GM12878 (cell line): ENCODE measurements at regions not wholly inside any gene's neighbourhood (a gene's known extent, or its start where the extent isn't known, plus 50 kb on each side); places are given as distances from the start of the nearest gene placed in this dataset.

Experiments used
- ATAC-seq: fragments of 200-7000 bp; cut with Tn5 transposase; 3 replicates; pipeline ENCODE4 v1.9.1; 2020; ENCODE audit warnings: mild to moderate bottlenecking, moderate library complexity
- BruUV-seq: library from RNA; stranded (reverse); fragments of 400-500 nt; replicated peaks from 2 replicates; lab custom pipeline; 2021; lab: Mats Ljungman, UMichigan
- CTCF ChIA-PET: fragments of 300-600 bp; sonication (Branson Sonifier 250); formaldehyde crosslinking; extraction: SDS; loops from one replicate; lab custom pipeline; 2021; ENCODE audit warnings: inconsistent platforms; lab: Yijun Ruan, JAX
- POLR2A ChIA-PET: fragments of 350-600 bp; formaldehyde crosslinking; extraction: SDS; loops from one replicate; lab custom pipeline; 2021; ENCODE audit warnings: inconsistent platforms; lab: Charles Lee
- RAD21 ChIA-PET: fragments of 300-600 bp; sonication (Branson Sonifier 250); formaldehyde crosslinking; loops from one replicate; lab custom pipeline; 2023; ENCODE audit warnings: antibody characterized with exemption; ENCODE audit not compliant: unreplicated experiment; lab: Charles Lee
- SMC1A ChIA-PET: fragments of 300-600 bp; sonication (Branson Sonifier 250); formaldehyde crosslinking; loops from one replicate; lab custom pipeline; 2023; ENCODE audit not compliant: unreplicated experiment, uncharacterized antibody; lab: Charles Lee
- DNase-seq: peaks from one replicate; pipeline ENCODE4 v3.0.0-alpha.2; 2011; ENCODE audit warnings: low read depth, low spot score
- FAIRE-seq: peaks from 3 replicates; lab custom pipeline; 2011; peaks lifted over from hg19 to GRCh38; lab: Jason Lieb, UNC
- H2AFZ ChIP-seq: 2 replicates; pipeline ENCODE4 v1.6.0; 2011; ENCODE audit warnings: low read depth, low read length, control low read depth; ENCODE audit not compliant: control insufficient read depth
- H3K27ac ChIP-seq: 2 replicates; pipeline ENCODE4 v1.5.1; 2011; ENCODE audit warnings: control low read depth; ENCODE audit not compliant: control insufficient read depth, insufficient read depth
- H3K27me3 ChIP-seq, 2 experiments: replicated peaks in 1 of 2; 2 replicates each; pipeline versions ENCODE4 v1.6.0 to v1.6.1; 2011; ENCODE audit warnings: low read length in 1 of 2; ENCODE audit not compliant: control insufficient read depth in 2 of 2, insufficient read depth in 2 of 2
- H3K36me3 ChIP-seq, 2 experiments: 2 replicates each; pipeline ENCODE4 v1.5.1; 2011; ENCODE audit warnings: low read length in 1 of 2; ENCODE audit not compliant: control insufficient read depth in 2 of 2, insufficient read depth in 2 of 2
- H3K4me1 ChIP-seq: 2 replicates; pipeline ENCODE4 v1.6.1; 2011; ENCODE audit warnings: mild to moderate bottlenecking, low read length, moderate library complexity, mixed read lengths; ENCODE audit not compliant: control insufficient read depth, insufficient read depth
- H3K4me2 ChIP-seq: 2 replicates; pipeline ENCODE4 v1.6.0; 2011; ENCODE audit warnings: control low read depth; ENCODE audit not compliant: control insufficient read depth, insufficient read depth
- H3K4me3 ChIP-seq: fragments of 200-600 bp; sonication (generic); 2 replicates; pipeline ENCODE4 v1.5.1; 2016
- H3K79me2 ChIP-seq: 2 replicates; pipeline ENCODE4 v1.6.0; 2011; ENCODE audit warnings: low read length; ENCODE audit not compliant: control insufficient read depth, insufficient read depth
- H3K9ac ChIP-seq: 2 replicates; pipeline ENCODE4 v1.8.0; 2011; ENCODE audit warnings: low read length, control low read depth, mixed read lengths; ENCODE audit not compliant: control insufficient read depth, insufficient read depth
- H3K9me3 ChIP-seq: replicated peaks from 3 replicates; pipeline ENCODE4 v1.5.1; 2011; ENCODE audit warnings: mild to moderate bottlenecking, low read length; ENCODE audit not compliant: control insufficient read depth, insufficient read depth
- H4K20me1 ChIP-seq: 2 replicates; pipeline ENCODE4 v1.6.0; 2011; ENCODE audit not compliant: control insufficient read depth, insufficient read depth
- ATF3 ChIP-seq: IDR thresholded peaks from 2 replicates; pipeline ENCODE4 v1.6.1; 2011; ENCODE audit warnings: low read depth, mild to moderate bottlenecking, low read length, moderate library complexity, borderline replicate concordance; ENCODE audit errors: extremely low read depth
- ATF7 ChIP-seq: fragments of 450-650 bp; IDR thresholded peaks from 2 replicates; pipeline ENCODE4 v1.6.1; 2016; ENCODE audit warnings: low read depth, mild to moderate bottlenecking
- BHLHE40 ChIP-seq, 2 experiments: fragments of 450-650 bp in 1 of 2; IDR thresholded peaks; 2 replicates each; pipeline ENCODE4 v1.6.1; 2011 to 2017; ENCODE audit warnings: low read depth in 2 of 2, borderline replicate concordance in 1 of 2, improper control_type of control experiment in 1 of 2, low read length in 1 of 2, mild to moderate bottlenecking in 1 of 2
- BRCA1 ChIP-seq: IDR thresholded peaks from 2 replicates; pipeline ENCODE4 v1.6.1; 2011; ENCODE audit warnings: low read depth, low read length, improper control_type of control experiment
- CTCF ChIP-seq, 3 experiments: IDR thresholded peaks in 2 of 3; conservative IDR thresholded peaks in 1 of 3; 2 replicates each; pipeline ENCODE4 v1.5.1; 2011; ENCODE audit warnings: low read depth in 3 of 3, low read length in 3 of 3, mild to moderate bottlenecking in 3 of 3, control low read depth in 2 of 3, moderate library complexity in 2 of 3, inconsistent platforms in 1 of 3, mixed read lengths in 1 of 3; ENCODE audit not compliant: control insufficient read depth in 2 of 3, insufficient read depth in 1 of 3; ENCODE audit errors: extremely low read depth in 1 of 3
- EGR1 ChIP-seq, 2 experiments: IDR thresholded peaks; 1 replicate in 1 of 2; 2 replicates in 1 of 2; pipeline ENCODE4 v1.6.1; 2011 to 2012; ENCODE audit warnings: low read depth in 2 of 2, low read length in 2 of 2, borderline replicate concordance in 1 of 2, mild to moderate bottlenecking in 1 of 2, moderate library complexity in 1 of 2
- HDAC6 ChIP-seq: fragments of 200-600 bp; sonication (generic); IDR thresholded peaks from one replicate; pipeline ENCODE4 v1.8.0; 2017; ENCODE audit warnings: antibody characterized with exemption; ENCODE audit not compliant: unreplicated experiment
- IRF4 ChIP-seq: IDR thresholded peaks from 2 replicates; pipeline ENCODE4 v1.6.1; 2011; ENCODE audit warnings: low read depth, low read length
- KAT2A ChIP-seq: conservative IDR thresholded peaks from 2 replicates; pipeline ENCODE4 v1.6.1; 2011; ENCODE audit warnings: low read depth, low read length; ENCODE audit not compliant: control insufficient read depth
- MTA2 ChIP-seq: fragments of 450-650 bp; IDR thresholded peaks from 2 replicates; pipeline ENCODE4 v1.6.1; 2016; ENCODE audit warnings: low read depth, mild to moderate bottlenecking, moderate library complexity
- NR2F1 ChIP-seq: fragments of 450-650 bp; conservative IDR thresholded peaks from 2 replicates; pipeline ENCODE4 v1.6.1; 2017; ENCODE audit warnings: mild to moderate bottlenecking
- NRF1 ChIP-seq: conservative IDR thresholded peaks from 2 replicates; pipeline ENCODE4 v1.6.1; 2011; ENCODE audit warnings: mild to moderate bottlenecking, low read depth, low read length, improper control_type of control experiment
- RB1 ChIP-seq: fragments of 450-650 bp; formaldehyde crosslinking; IDR thresholded peaks from 2 replicates; pipeline ENCODE4 v1.6.1; 2017; ENCODE audit warnings: mild to moderate bottlenecking, borderline replicate concordance
- RELA ChIP-seq: fragments of 450-650 bp; IDR thresholded peaks from 2 replicates; pipeline ENCODE4 v1.8.0; 2014; ENCODE audit warnings: borderline replicate concordance; ENCODE audit not compliant: partially characterized antibody
- SIN3A ChIP-seq: IDR thresholded peaks from 2 replicates; pipeline ENCODE4 v1.6.1; 2012; ENCODE audit warnings: low read depth, low read length, improper control_type of control experiment
- ZNF207 ChIP-seq: fragments of 450-650 bp; IDR thresholded peaks from 2 replicates; pipeline ENCODE4 v1.6.1; 2014; ENCODE audit warnings: antibody characterized with exemption, mild to moderate bottlenecking, borderline replicate concordance
- ZNF24 ChIP-seq: fragments of 450-650 bp; IDR thresholded peaks from 2 replicates; pipeline ENCODE4 v1.6.1; 2017; ENCODE audit warnings: antibody characterized with exemption, mild to moderate bottlenecking
- WGBS: methylation state at CpG from one replicate; pipeline ENCODE4 v1.1.6; 2016; ENCODE audit warnings: low lambda C conversion rate; ENCODE audit not compliant: insufficient replicate concordance, insufficient coverage; ENCODE audit errors: missing lambda C conversion rate; 5-methylcytosine and 5-hydroxymethylcytosine counted together
- in situ Hi-C: fragments of 300-500 bp; cut with MboI; formaldehyde crosslinking; loops from 9 replicates; pipeline ENCODE4 v1.14.3; 2018; ENCODE audit warnings: mixed read lengths
- intact Hi-C: fragments of 100-400 bp; cut with micrococcal nuclease; formaldehyde crosslinking; loops from one replicate; pipeline ENCODE4 v1.14.2; 2022; ENCODE audit not compliant: unreplicated experiment

DNA sequence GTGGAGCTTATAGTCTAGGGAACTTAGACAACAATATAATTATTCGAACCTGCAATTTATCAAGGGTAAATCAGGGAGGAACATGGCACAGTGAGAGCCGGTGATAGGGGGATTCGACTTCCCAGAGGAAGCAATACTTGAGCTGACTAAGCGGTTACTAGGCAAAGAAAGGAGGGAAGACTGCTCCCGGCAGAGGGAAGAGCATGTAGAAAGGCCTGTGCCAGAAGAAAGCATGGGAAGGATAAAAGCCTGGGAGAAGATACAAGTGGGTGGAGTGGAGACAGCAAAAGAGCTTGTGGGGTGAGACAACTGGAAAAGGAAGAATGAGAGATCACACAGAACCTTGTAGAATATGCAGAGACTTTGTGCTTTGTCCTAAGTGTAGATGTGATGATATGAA is 93.3 kb downstream of the MARCHF4 start:
- Histone ChIP-seq H2AFZ (no peak overlapping the region), H3K4me2 (no peak overlapping the region), H3K4me1 (no peaks in the 10 kb centered on the region), H3K36me3 (no peaks in the 10 kb centered on the region), H3K9ac (no peak overlapping the region), H3K27ac (no peak overlapping the region), H3K4me3 (no peak overlapping the region), H3K9me3 (no peaks in the 10 kb centered on the region), H3K79me2 (no peaks in the 10 kb centered on the region), H3K27me3 (peaks cover 0 to under 1% of the 10 kb centered on the region in 2 experiments; a peak in 1 of 4 replicates), H4K20me1 (no peaks in the 10 kb centered on the region)
- ChIA-PET POLR2A (no interaction called here), RAD21 (no interaction called here), CTCF (interaction anchor here (0.6 to 2.0 kb wide), 2 partner anchors 56 to 195 kb away, joined by 3 to 6 read pairs; no protein-coding TSS in a partner anchor), SMC1A (no interaction called here)
- FAIRE-seq (no peak), ATAC-seq (no peak), DNase-seq (no peak)
- no TSS peak for BruUV-seq
- intact Hi-C loops (no loop called here), in situ Hi-C loops (no loop called here)
- no peak for TF ChIP-seq HDAC6
- no peak for TF ChIP-seq NRF1
- TF ChIP-seq ATF3 = no peak
- no peak for TF ChIP-seq KAT2A
- no peak for TF ChIP-seq RB1
- TF ChIP-seq IRF4 = no peak
- no peak for TF ChIP-seq ZNF207
- no peak for TF ChIP-seq MTA2
- 52% methylated on average over 5 of the region's 5 CpGs for WGBS

- ChIA-PET POLR2A (no interaction called here), RAD21 (no interaction called here), SMC1A (no interaction called here), CTCF (no interaction called here)
- Histone ChIP-seq H3K79me2 (no peaks in the 10 kb centered on the region), H3K4me1 (no peaks in the 10 kb centered on the region), H3K9ac (no peak overlapping the region), H3K4me3 (no peak overlapping the region), H4K20me1 (no peaks in the 10 kb centered on the region), H2AFZ (no peak overlapping the region), H3K9me3 (no peaks in the 10 kb centered on the region), H3K36me3 (no peaks in the 10 kb centered on the region), H3K27ac (no peak overlapping the region), H3K4me2 (no peak overlapping the region), H3K27me3 (peaks cover 0 to 4% of the 10 kb centered on the region in 2 experiments; a peak in 2 of 4 replicates)
- FAIRE-seq = no peak
- WGBS = 37% methylated on average over 2 of the region's 2 CpGs
- BruUV-seq = no TSS peak
- intact Hi-C loops = no loop called here
- DNase-seq = no peak
- ATAC-seq = no peak
- in situ Hi-C loops = no loop called here
- TF ChIP-seq ATF7 (no peak), EGR1 (IDR thresholded peaks at IDR 0.05; ENCODE audit: borderline replicate concordance in 1 of 2, low read depth in 2 of 2, low read length in 2 of 2) (no peak), ZNF24 (no peak), RELA (no peak), BRCA1 (no peak), BHLHE40 (IDR thresholded peaks at IDR 0.05; ENCODE audit: borderline replicate concordance in 1 of 2, low read depth in 2 of 2, low read length in 1 of 2) (no peak), NR2F1 (no peak), SIN3A (no peak), CTCF (IDR thresholded peaks at IDR 0.05 in 2 of 3, conservative IDR thresholded peaks at IDR 0.05 in 1 of 3; ENCODE audit: control insufficient read depth in 2 of 3, extremely low read depth in 1 of 3, insufficient read depth in 1 of 3, low read depth in 3 of 3, low read length in 3 of 3) (no peak)
These were observed 96.4 kb downstream of the MARCHF4 start for GRCh38 chr2:216275890-216276289.
